ENCODE measurements at regions not wholly inside any gene's neighbourhood (a gene's known extent, or its start where the extent isn't known, plus 50 kb on each side); places are given as distances from the start of the nearest gene placed in this dataset.

- no peaks in the 10 kb centered on the region for H3K36me3 ChIP-seq (ENCODE audit: control insufficient read depth, insufficient read depth, low read length, severe bottlenecking)
- no peaks in the 10 kb centered on the region for H3K9me3 ChIP-seq (ENCODE audit: control insufficient read depth, low read length)
- peaks cover 25% of the 10 kb centered on the region for H3K4me1 ChIP-seq (ENCODE audit: control insufficient read depth, insufficient read depth, low read length)
- H3K4me3 ChIP-seq (ENCODE audit: low read length) = peak overlapping the region; percentile 67
- peak overlapping the region; percentile 54 for H3K9ac ChIP-seq (ENCODE audit: low read length)
- H3K27me3 ChIP-seq (replicated peaks; ENCODE audit: control insufficient read depth, insufficient read depth, low read length) = no peaks in the 10 kb centered on the region
- DNase-seq (ENCODE audit: low read depth) = peak; percentile 79
Observed at GRCh38 chr2:190812506-190813294, 67.9 kb upstream of the GLS start.

DNA sequence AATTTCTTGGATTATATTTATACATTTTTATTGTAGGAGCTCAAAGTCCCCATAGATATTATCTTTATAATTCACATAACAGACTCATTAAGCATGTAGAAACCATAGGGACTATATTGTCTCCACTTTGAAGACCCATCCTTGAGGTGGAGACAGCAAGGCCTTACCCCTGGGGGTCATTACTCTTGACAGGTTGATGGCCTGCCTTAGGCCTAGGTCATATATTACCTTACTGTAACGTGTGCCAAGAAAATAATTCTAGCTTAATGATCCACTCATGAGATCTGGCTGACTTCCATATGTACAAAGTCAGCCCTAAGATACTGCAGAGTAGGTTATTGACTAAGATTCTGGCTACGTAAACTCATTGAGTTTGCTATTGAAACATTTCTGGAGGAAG, 65.4 kb upstream of the GLS start:
- no peak for DNase-seq (ENCODE audit: low read depth)
- H3K9ac ChIP-seq (ENCODE audit: low read length) = no peak overlapping the region
- peaks cover 26% of the 10 kb centered on the region for H3K4me1 ChIP-seq (ENCODE audit: control insufficient read depth, insufficient read depth, low read length)
- no peaks in the 10 kb centered on the region for H3K36me3 ChIP-seq (ENCODE audit: control insufficient read depth, insufficient read depth, low read length, severe bottlenecking)
- no peaks in the 10 kb centered on the region for H3K9me3 ChIP-seq (ENCODE audit: control insufficient read depth, low read length)
- H3K4me3 ChIP-seq (ENCODE audit: low read length) = no peak overlapping the region
- H3K27me3 ChIP-seq (replicated peaks; ENCODE audit: control insufficient read depth, insufficient read depth, low read length) = no peaks in the 10 kb centered on the region

DNA sequence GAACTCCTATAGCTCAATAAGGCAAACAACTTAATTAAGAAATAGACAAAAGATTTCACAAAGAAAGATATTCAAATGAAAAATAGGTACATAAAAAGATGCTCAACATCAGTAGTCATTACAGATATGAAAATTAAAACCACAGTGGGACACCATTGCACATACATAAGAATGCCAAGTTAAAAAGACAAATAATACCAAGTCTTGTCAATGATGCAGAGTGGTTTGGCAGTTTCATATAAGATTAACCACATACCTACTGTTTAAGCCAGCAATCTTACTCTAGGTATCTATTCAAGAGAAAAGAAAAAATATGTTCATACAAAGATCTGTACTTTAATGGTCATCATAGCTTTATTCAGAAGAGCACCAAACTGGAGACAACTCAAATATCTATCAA, 63.5 kb upstream of the GLS start:
- no peaks in the 10 kb centered on the region for H3K9me3 ChIP-seq (ENCODE audit: control insufficient read depth, low read length)
- H3K4me1 ChIP-seq (ENCODE audit: control insufficient read depth, insufficient read depth, low read length) = peaks cover 28% of the 10 kb centered on the region
- DNase-seq (ENCODE audit: low read depth) = no peak
- H3K36me3 ChIP-seq (ENCODE audit: control insufficient read depth, insufficient read depth, low read length, severe bottlenecking) = no peaks in the 10 kb centered on the region
- H3K9ac ChIP-seq (ENCODE audit: low read length) = no peak overlapping the region
- no peak overlapping the region for H3K4me3 ChIP-seq (ENCODE audit: low read length)
- no peaks in the 10 kb centered on the region for H3K27me3 ChIP-seq (replicated peaks; ENCODE audit: control insufficient read depth, insufficient read depth, low read length)

- peak; percentile 93 for DNase-seq (ENCODE audit: low read depth)
- no peaks in the 10 kb centered on the region for H3K27me3 ChIP-seq (replicated peaks; ENCODE audit: control insufficient read depth, insufficient read depth, low read length)
- H3K9me3 ChIP-seq (ENCODE audit: control insufficient read depth, low read length) = no peaks in the 10 kb centered on the region
- H3K36me3 ChIP-seq (ENCODE audit: control insufficient read depth, insufficient read depth, low read length, severe bottlenecking) = no peaks in the 10 kb centered on the region
- peak overlapping the region; percentile 20 for H3K4me3 ChIP-seq (ENCODE audit: low read length)
- H3K9ac ChIP-seq (ENCODE audit: low read length) = peak overlapping the region; percentile 38
- H3K4me1 ChIP-seq (ENCODE audit: control insufficient read depth, insufficient read depth, low read length) = peaks cover 12% of the 10 kb centered on the region
Observed at GRCh38 chr2:190819840-190820301, 60.8 kb upstream of the GLS start.

DNA sequence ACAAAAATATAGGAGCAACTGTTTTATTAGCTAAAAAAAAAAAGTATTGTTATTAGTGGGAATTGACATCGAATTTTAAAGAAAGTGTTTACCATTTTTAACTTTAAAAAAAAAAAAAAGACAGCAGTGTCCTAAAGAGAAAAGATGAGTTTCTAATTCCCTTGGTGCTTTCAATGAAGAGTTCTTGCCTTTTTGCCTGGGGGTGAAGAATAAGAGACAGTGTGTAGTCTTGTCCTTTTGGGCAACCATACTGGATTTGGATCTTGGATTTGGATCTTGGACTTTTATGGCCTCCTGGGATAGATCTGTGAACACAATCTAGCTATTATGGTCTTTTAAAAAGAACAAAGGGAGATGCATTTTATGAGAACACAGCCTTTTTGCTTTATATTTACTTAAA, 60.2 kb upstream of the GLS start:
- Histone ChIP-seq H3K27me3 (replicated peaks; ENCODE audit: control insufficient read depth, insufficient read depth, low read length) (no peaks in the 10 kb centered on the region), H3K36me3 (ENCODE audit: control insufficient read depth, insufficient read depth, low read length, severe bottlenecking) (no peaks in the 10 kb centered on the region), H3K4me3 (ENCODE audit: low read length) (no peak overlapping the region), H3K9ac (ENCODE audit: low read length) (no peak overlapping the region), H3K9me3 (ENCODE audit: control insufficient read depth, low read length) (no peaks in the 10 kb centered on the region), H3K4me1 (ENCODE audit: control insufficient read depth, insufficient read depth, low read length) (peaks cover 12% of the 10 kb centered on the region)
- no peak for DNase-seq (ENCODE audit: low read depth)

GRCh38 chr2:190822043-190822442, 58.6 kb upstream of the GLS start:
- DNase-seq (ENCODE audit: low read depth) = no peak
- no peak overlapping the region for H3K9ac ChIP-seq (ENCODE audit: low read length)
- no peaks in the 10 kb centered on the region for H3K36me3 ChIP-seq (ENCODE audit: control insufficient read depth, insufficient read depth, low read length, severe bottlenecking)
- no peak overlapping the region for H3K4me3 ChIP-seq (ENCODE audit: low read length)
- no peaks in the 10 kb centered on the region for H3K9me3 ChIP-seq (ENCODE audit: control insufficient read depth, low read length)
- H3K4me1 ChIP-seq (ENCODE audit: control insufficient read depth, insufficient read depth, low read length) = peaks cover 12% of the 10 kb centered on the region
- no peaks in the 10 kb centered on the region for H3K27me3 ChIP-seq (replicated peaks; ENCODE audit: control insufficient read depth, insufficient read depth, low read length)

DNA sequence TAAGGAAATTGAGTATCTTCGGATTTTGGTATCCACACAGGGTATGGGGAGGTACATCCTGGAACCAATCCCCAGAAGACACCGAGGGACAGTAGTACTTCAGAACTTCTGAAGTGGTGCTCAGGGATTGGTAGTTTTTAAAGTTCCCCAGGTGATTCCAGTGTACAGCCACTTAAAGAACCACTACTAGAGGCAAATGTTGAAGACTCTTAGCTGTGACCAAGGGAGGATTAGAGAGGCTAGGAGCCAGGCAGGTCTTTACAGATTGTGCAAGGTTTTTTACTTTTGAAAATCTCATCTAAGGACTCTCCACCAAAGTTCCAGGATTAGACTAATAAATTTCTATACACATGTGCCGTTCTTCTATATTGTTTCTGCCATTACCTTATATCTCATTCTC, 52.9 kb upstream of the GLS start:
- Histone ChIP-seq H3K9ac (ENCODE audit: low read length) (no peak overlapping the region), H3K36me3 (ENCODE audit: control insufficient read depth, insufficient read depth, low read length, severe bottlenecking) (no peaks in the 10 kb centered on the region), H3K4me3 (ENCODE audit: low read length) (no peak overlapping the region), H3K4me1 (ENCODE audit: control insufficient read depth, insufficient read depth, low read length) (no peaks in the 10 kb centered on the region), H3K27me3 (replicated peaks; ENCODE audit: control insufficient read depth, insufficient read depth, low read length) (no peaks in the 10 kb centered on the region), H3K9me3 (ENCODE audit: control insufficient read depth, low read length) (no peaks in the 10 kb centered on the region)
- DNase-seq (ENCODE audit: low read depth) = no peak

- Histone ChIP-seq H3K4me3 (ENCODE audit: low read length) (no peak overlapping the region), H3K4me1 (ENCODE audit: control insufficient read depth, insufficient read depth, low read length) (peaks cover under 1% of the 10 kb centered on the region), H3K27me3 (replicated peaks; ENCODE audit: control insufficient read depth, insufficient read depth, low read length) (no peaks in the 10 kb centered on the region), H3K9me3 (ENCODE audit: control insufficient read depth, low read length) (no peaks in the 10 kb centered on the region), H3K9ac (ENCODE audit: low read length) (no peak overlapping the region), H3K36me3 (ENCODE audit: control insufficient read depth, insufficient read depth, low read length, severe bottlenecking) (no peaks in the 10 kb centered on the region)
- DNase-seq (ENCODE audit: low read depth) = no peak
Observed at GRCh38 chr2:190829642-190830041, 51.0 kb upstream of the GLS start.

Data from adipocyte (in vitro differentiated cells).